Small intestine (tissue), 7 donors: ENCODE measurements at regions not wholly inside any gene's neighbourhood (a gene's known extent, or its start where the extent isn't known, plus 50 kb on each side); places are given as distances from the start of the nearest gene placed in this dataset.

ENCODE experiments used
- DNase-seq, 2 donors: peaks; one replicate each; pipeline versions ENCODE4 v3.0.0 to v3.0.0-alpha.2; 2013
- FAIRE-seq: peaks from 2 replicates; lab custom pipeline; 2012; peaks lifted over from hg19 to GRCh38; lab: Jason Lieb, UNC
- H3K27ac ChIP-seq, 3 donors: one replicate each; pipeline ENCODE4 v1.5.1; 2013; ENCODE audit warnings: low read length in 2 of 3, mild to moderate bottlenecking in 2 of 3, control low read depth in 1 of 3, inconsistent platforms in 1 of 3, low read depth in 1 of 3, moderate library complexity in 1 of 3
- H3K27me3 ChIP-seq, 3 donors: one replicate each; pipeline ENCODE4 v1.6.1; 2013; ENCODE audit warnings: low read length in 3 of 3, inconsistent platforms in 1 of 3; ENCODE audit not compliant: control insufficient read depth in 3 of 3, insufficient read depth in 3 of 3
- H3K36me3 ChIP-seq, 3 donors: one replicate each; pipeline ENCODE4 v1.6.1; 2013; ENCODE audit warnings: low read length in 3 of 3, inconsistent platforms in 1 of 3, low read depth in 1 of 3, mild to moderate bottlenecking in 1 of 3, moderate library complexity in 1 of 3; ENCODE audit not compliant: control insufficient read depth in 3 of 3, insufficient read depth in 2 of 3
- H3K4me1 ChIP-seq, 3 donors: one replicate each; pipeline ENCODE4 v1.6.1; 2013; ENCODE audit warnings: low read length in 2 of 3, inconsistent platforms in 1 of 3, low read depth in 1 of 3, mild to moderate bottlenecking in 1 of 3, moderate library complexity in 1 of 3; ENCODE audit not compliant: control insufficient read depth in 3 of 3, insufficient read depth in 2 of 3
- H3K4me3 ChIP-seq, 3 donors: one replicate each; pipeline ENCODE4 v1.5.1; 2013; ENCODE audit warnings: low read length in 3 of 3, control low read depth in 1 of 3, inconsistent platforms in 1 of 3, low read depth in 1 of 3, mild to moderate bottlenecking in 1 of 3, moderate library complexity in 1 of 3
- H3K9me3 ChIP-seq, 2 donors: one replicate each; pipeline ENCODE4 v1.6.1; 2013; ENCODE audit warnings: low read depth in 1 of 2, low read length in 1 of 2; ENCODE audit not compliant: control insufficient read depth in 2 of 2, insufficient read depth in 1 of 2
- WGBS, 3 donors: extraction: QIAGEN DNeasy Blood & Tissue Kit; methylation state at CpG; one replicate each; pipeline ENCODE4 v1.1.7; 2013; 5-methylcytosine and 5-hydroxymethylcytosine counted together
- donor health status: healthy with polysubstance abuse.
- donor health status: control.
- donor health status: control.
- donor health status: Bipolar disorder and iron deficiency.
- donor health status: healthy.

DNA sequence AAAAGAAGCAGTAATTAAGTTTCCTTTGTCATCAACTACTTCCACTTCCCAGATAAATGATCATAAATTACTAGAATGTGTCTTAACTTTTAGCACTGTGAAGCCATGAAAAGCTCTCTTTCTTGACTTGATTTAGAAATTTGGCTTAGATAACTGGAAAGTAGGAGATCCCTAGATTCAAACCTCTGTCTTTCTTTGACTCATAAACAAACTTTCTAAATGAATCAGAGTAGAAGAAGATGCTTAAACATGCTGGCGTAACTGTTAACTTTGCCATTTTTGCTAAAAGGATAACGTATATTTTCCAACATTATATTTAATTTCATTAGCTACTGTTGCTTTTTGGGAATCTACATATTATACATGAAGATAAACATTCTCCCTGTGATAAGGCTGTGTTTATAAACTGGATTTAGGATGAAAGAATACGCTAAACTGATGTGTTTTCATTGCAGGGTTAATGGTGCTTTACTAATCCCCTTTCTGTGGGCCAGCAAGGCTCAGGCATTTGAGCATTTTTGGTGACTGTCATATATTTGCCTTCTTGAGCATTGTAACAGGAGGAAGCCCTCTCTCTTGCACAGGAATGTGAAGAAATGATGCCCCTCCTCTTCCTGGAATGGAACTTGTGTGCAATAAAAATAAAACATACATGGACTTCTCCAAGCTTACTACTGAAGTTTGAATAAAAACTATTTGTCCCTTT, 301.4 kb downstream of the BMP4 start:
- no peak overlapping the region for H3K27ac ChIP-seq
- H3K36me3 ChIP-seq, result no peaks in the 10 kb centered on the region
- no peaks in the 10 kb centered on the region for H3K27me3 ChIP-seq
- H3K4me1 ChIP-seq, result no peaks in the 10 kb centered on the region
- DNase-seq (no peak), FAIRE-seq (no peak)
- H3K9me3 ChIP-seq, result no peaks in the 10 kb centered on the region
- 58 to 87% (median 66%) methylated on average over 3 of the region's 3 CpGs for WGBS, 3 donors
- no peak overlapping the region for H3K4me3 ChIP-seq

DNA sequence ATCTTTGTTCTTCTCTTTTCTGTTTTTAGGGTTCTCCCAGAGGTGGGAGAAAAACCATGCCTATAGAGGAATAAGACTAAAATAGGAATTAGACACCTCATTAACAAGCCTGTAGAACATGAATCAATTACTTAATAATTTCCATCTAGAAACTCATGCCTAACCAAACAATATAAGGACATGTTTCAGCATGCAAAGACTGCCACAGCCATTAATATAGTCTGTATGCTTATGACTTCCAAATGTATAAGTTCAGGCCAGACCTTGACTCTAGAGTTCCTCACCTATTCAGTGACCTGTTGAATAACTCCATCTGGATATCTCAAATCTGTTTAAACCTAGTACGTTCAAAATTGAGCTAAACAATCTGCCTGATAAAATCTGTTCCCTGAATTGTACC, 304.6 kb downstream of the BMP4 start:
- Histone ChIP-seq H3K4me1 (no peaks in the 10 kb centered on the region), H3K4me3 (no peak overlapping the region), H3K27me3 (no peaks in the 10 kb centered on the region), H3K9me3 (no peaks in the 10 kb centered on the region), H3K36me3 (no peaks in the 10 kb centered on the region), H3K27ac (no peak overlapping the region)
- WGBS, 3 donors, result 72 to 85% (median 82%) methylated on average over 1 of the region's 1 CpG
- no peak for DNase-seq
- FAIRE-seq, result no peak

DNA sequence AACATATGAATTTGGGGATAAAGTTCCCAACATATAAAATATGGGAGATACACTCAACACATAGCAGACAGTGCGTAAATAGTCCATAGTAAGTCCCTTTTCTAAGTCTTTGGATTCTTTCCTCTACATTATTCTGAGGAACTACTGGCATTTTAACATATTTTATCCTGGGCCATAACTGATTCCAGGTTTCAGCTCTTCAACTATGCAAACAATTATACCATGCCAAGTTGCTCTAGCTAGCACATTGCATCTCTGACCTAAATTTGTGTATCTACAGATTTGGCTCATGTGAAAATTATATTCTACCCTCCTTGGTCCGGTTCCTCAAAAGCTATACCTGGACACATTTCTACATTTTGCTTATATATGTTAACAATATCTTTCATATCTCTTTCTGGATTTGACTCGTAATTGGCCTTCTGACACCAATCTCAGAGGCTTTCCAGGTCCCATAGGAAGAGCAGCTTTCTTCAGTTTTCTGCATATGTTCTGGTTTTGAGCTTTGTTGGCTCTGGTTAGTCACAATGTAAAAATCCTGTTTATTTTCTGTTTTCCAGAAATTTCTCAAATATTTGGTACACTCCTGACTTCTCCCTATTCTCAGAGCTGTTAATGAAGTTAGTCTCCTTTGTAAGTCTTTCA, 305.4 kb downstream of the BMP4 start:
- Histone ChIP-seq H3K27ac (no peak overlapping the region), H3K9me3 (no peaks in the 10 kb centered on the region), H3K4me1 (no peaks in the 10 kb centered on the region), H3K27me3 (no peaks in the 10 kb centered on the region), H3K36me3 (no peaks in the 10 kb centered on the region), H3K4me3 (no peak overlapping the region)
- WGBS, 3 donors, result 83 to 86% (median 85%) methylated on average over 3 of the region's 3 CpGs
- DNase-seq (no peak), FAIRE-seq (no peak)

DNA sequence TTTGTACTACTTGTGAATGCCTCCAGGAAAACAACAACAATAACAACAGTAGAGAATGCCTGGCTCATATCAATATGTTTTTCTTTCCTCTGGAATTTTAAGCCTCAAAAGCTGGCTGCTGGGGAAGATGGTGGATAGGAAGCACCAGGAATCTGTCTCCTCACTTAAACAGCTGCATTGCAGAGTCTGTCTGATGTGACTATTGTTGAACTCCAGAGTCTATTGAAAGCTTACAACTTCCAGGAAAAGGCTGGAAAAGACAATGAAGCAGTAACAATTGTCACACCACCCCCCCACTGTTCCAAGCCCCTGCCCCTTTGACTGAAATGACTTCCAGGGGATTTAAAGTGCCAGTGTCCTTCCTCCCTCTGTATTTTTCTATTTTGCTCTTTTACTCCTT, 309.7 kb downstream of the BMP4 start:
- FAIRE-seq (no peak), DNase-seq (no peak)
- H3K4me1 ChIP-seq, result no peaks in the 10 kb centered on the region
- H3K36me3 ChIP-seq, result no peaks in the 10 kb centered on the region
- no peak overlapping the region for H3K4me3 ChIP-seq
- H3K27ac ChIP-seq, result no peak overlapping the region
- no peaks in the 10 kb centered on the region for H3K27me3 ChIP-seq
- H3K9me3 ChIP-seq, result no peaks in the 10 kb centered on the region

DNA sequence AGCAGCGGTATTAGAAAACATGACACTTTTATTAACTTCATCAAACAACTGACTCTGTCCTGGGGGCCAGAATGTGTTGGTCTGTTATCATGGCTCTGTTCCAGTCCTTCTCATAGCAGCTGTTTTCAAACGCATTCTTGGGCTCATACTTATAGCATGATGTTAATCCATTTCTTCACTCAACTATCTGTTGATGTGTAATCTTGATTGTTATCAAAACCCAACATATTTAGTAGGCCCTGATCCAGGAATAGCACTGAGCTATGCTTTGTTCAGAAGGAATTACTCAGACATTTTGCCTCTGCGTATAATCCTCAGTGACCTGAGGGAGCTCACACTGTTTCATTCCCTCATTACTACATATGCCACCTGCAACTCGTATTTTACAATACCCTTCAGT, 315.9 kb downstream of the BMP4 start:
- H3K4me3 ChIP-seq, result no peak overlapping the region
- H3K9me3 ChIP-seq, result no peaks in the 10 kb centered on the region
- no peaks in the 10 kb centered on the region for H3K27me3 ChIP-seq
- no peak overlapping the region for H3K27ac ChIP-seq
- no peaks in the 10 kb centered on the region for H3K4me1 ChIP-seq
- H3K36me3 ChIP-seq, result no peaks in the 10 kb centered on the region
- no peak for DNase-seq
- FAIRE-seq, result no peak
- WGBS, 3 donors, result 71 to 81% (median 75%) methylated on average over 4 of the region's 4 CpGs

DNA sequence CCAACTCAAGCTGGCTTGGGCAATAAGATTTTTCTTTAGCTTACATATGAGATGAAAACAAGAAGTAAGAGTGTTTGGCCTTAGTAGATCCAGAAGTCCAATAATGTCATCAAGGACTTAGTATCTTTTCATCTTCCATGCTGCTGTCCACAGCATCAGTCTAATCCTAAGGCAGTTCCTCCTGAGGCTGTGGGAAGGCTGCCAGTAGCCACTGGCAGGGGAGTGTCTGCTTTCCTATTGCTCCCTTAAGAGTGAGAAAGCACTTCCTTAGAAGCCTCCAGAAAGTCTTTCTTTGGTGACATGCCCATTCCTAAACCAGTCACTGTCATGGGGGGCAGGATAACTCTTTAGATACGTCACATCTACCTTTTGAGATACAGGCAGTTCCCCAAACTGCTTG, 317.7 kb downstream of the BMP4 start:
- no peaks in the 10 kb centered on the region for H3K36me3 ChIP-seq

DNA sequence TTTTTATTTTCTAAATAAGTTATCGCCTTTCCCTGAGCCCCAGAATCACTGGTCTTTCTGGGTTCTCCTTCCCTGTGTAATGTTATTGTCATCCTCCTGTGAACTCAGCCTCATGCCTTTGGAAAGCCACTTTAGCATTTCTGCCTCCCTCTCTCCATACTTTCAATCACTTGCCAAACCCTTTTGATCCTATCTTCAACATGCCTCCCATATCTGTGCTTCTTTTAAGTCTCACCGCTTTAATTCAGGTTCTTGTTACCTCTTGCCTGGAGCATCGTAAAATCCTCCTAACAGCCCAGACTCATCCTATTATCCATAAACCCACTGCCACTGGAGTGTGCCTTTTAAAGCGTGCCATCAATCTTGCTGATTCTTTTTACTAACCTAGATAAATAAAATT, 321.8 kb downstream of the BMP4 start:
- no peaks in the 10 kb centered on the region for H3K9me3 ChIP-seq
- no peak overlapping the region for H3K4me3 ChIP-seq
- DNase-seq (no peak), FAIRE-seq (no peak)
- H3K4me1 ChIP-seq, result no peaks in the 10 kb centered on the region
- no peaks in the 10 kb centered on the region for H3K27me3 ChIP-seq
- H3K36me3 ChIP-seq, result no peaks in the 10 kb centered on the region
- WGBS, 3 donors, result 84 to 96% (median 88%) methylated on average over 4 of the region's 4 CpGs
- H3K27ac ChIP-seq, result no peak overlapping the region

More for the DNA sequence above, 317.7 kb downstream of the BMP4 start:
- Histone ChIP-seq H3K27me3 (no peaks in the 10 kb centered on the region), H3K9me3 (no peaks in the 10 kb centered on the region), H3K4me1 (no peaks in the 10 kb centered on the region), H3K27ac (no peak overlapping the region), H3K4me3 (no peak overlapping the region)
- DNase-seq (no peak), FAIRE-seq (no peak)
- WGBS, 3 donors, result 57 to 88% (median 83%) methylated on average over 1 of the region's 1 CpG

DNA sequence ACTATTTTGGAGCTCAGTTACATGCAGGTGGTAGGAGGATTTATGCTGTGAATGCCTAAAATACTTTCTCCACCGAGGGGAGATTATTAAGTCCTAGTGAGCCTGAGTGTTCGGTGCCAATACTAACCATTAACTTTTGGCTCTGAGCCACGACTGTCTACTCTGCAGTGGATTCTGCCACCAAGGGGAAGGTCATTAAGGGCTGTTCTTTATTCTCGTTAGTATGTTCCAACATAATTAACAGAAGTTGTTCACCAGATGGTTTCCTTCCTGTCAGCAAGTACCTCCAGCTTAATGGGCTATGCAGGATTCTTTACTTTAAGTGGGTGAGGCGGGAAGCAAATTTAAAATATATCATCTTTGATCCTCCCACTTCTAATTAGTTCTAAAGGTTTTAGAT, 326.3 kb downstream of the BMP4 start:
- DNase-seq, result peak in 1 of 2 donors; percentile 46
- WGBS, 3 donors, result 12 to 20% (median 17%) methylated on average over 5 of the region's 5 CpGs
- no peaks in the 10 kb centered on the region for H3K36me3 ChIP-seq
- H3K9me3 ChIP-seq, result no peaks in the 10 kb centered on the region
- no peaks in the 10 kb centered on the region for H3K4me1 ChIP-seq
- no peaks in the 10 kb centered on the region for H3K27me3 ChIP-seq
- no peak overlapping the region for H3K4me3 ChIP-seq
- no peak for FAIRE-seq
- H3K27ac ChIP-seq, result no peak overlapping the region
